ENCODE measurements at regions not wholly inside any gene's neighbourhood (a gene's known extent, or its start where the extent isn't known, plus 50 kb on each side); places are given as distances from the start of the nearest gene placed in this dataset.

GRCh38 chr2:208584378-208584985, 177.9 kb downstream of the PTH2R start:
- H3K4me3 Mint-ChIP-seq, result no peak overlapping the region
- H3K27ac ChIP-seq (ENCODE audit: low read depth in 1 of 2, low read length in 2 of 2), result no peak overlapping the region

GRCh38 chr2:208586516-208586915, 179.9 kb downstream of the PTH2R start:
- H3K9me3 Mint-ChIP-seq, result no peaks in the 10 kb centered on the region
- no peaks in the 10 kb centered on the region for H3K27me3 ChIP-seq (ENCODE audit: control insufficient read depth in 2 of 2, insufficient read depth in 2 of 2, low read length in 2 of 2)
- no peak overlapping the region for H3K4me3 ChIP-seq (replicated peaks in 1 of 3; ENCODE audit: low read depth in 2 of 3, low read length in 3 of 3)
- WGBS (ENCODE audit: insufficient coverage), result 80% methylated on average over 1 of the region's 2 CpGs
- no peaks in the 10 kb centered on the region for H3K36me3 Mint-ChIP-seq
- H4K20me1 ChIP-seq (ENCODE audit: insufficient read depth, low read length), result no peaks in the 10 kb centered on the region
- DNase-seq, result no peak
- H3K4me1 Mint-ChIP-seq, result no peaks in the 10 kb centered on the region
- intact Hi-C loops (cut with micrococcal nuclease), result no loop called here
- H3K9ac ChIP-seq (ENCODE audit: insufficient read depth, low read length, poor library complexity, severe bottlenecking), result no peak overlapping the region
- no peak overlapping the region for H3K27ac Mint-ChIP-seq
- no peaks in the 10 kb centered on the region for H3K79me2 ChIP-seq (ENCODE audit: insufficient read depth, low read length)
- TF ChIP-seq, protein P1, sequence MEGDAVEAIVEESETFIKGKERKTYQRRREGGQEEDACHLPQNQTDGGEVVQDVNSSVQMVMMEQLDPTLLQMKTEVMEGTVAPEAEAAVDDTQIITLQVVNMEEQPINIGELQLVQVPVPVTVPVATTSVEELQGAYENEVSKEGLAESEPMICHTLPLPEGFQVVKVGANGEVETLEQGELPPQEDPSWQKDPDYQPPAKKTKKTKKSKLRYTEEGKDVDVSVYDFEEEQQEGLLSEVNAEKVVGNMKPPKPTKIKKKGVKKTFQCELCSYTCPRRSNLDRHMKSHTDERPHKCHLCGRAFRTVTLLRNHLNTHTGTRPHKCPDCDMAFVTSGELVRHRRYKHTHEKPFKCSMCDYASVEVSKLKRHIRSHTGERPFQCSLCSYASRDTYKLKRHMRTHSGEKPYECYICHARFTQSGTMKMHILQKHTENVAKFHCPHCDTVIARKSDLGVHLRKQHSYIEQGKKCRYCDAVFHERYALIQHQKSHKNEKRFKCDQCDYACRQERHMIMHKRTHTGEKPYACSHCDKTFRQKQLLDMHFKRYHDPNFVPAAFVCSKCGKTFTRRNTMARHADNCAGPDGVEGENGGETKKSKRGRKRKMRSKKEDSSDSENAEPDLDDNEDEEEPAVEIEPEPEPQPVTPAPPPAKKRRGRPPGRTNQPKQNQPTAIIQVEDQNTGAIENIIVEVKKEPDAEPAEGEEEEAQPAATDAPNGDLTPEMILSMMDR (IDR thresholded peaks at IDR 0.05), result no peak
- no peak overlapping the region for H3K4me2 ChIP-seq (replicated peaks; ENCODE audit: extremely low read depth, low read length, poor library complexity, severe bottlenecking)
- H3K27ac ChIP-seq (ENCODE audit: low read depth in 1 of 2, low read length in 2 of 2), result no peak overlapping the region
- no peaks in the 10 kb centered on the region for H3K4me1 ChIP-seq (ENCODE audit: control insufficient read depth in 1 of 2, insufficient read depth in 2 of 2, low read length in 2 of 2)
- H3K9me3 ChIP-seq (replicated peaks in 1 of 2; ENCODE audit: control insufficient read depth in 1 of 2, insufficient read depth in 1 of 2, low read length in 2 of 2), result no peaks in the 10 kb centered on the region
- H3K27me3 Mint-ChIP-seq (ENCODE audit: low read depth in 3 of 3), result no peaks in the 10 kb centered on the region
- no peak overlapping the region for H2AFZ ChIP-seq (ENCODE audit: insufficient read depth, low read depth, low read length, poor library complexity, severe bottlenecking)
- H3K36me3 ChIP-seq (replicated peaks in 1 of 2; ENCODE audit: control insufficient read depth in 1 of 2, insufficient read depth in 2 of 2, low read length in 2 of 2), result no peaks in the 10 kb centered on the region
- no peak overlapping the region for H3K4me3 Mint-ChIP-seq

More at GRCh38 chr2:208584378-208584985, 177.9 kb downstream of the PTH2R start:
- H3K9me3 Mint-ChIP-seq, result no peaks in the 10 kb centered on the region
- H3K9me3 ChIP-seq (replicated peaks in 1 of 2; ENCODE audit: control insufficient read depth in 1 of 2, insufficient read depth in 1 of 2, low read length in 2 of 2), result no peaks in the 10 kb centered on the region
- no peak overlapping the region for H3K9ac ChIP-seq (ENCODE audit: insufficient read depth, low read length, poor library complexity, severe bottlenecking)
- H3K27me3 Mint-ChIP-seq (ENCODE audit: low read depth in 3 of 3), result no peaks in the 10 kb centered on the region
- H3K27ac Mint-ChIP-seq, result no peak overlapping the region
- 76% methylated on average over 3 of the region's 5 CpGs for WGBS (ENCODE audit: insufficient coverage)
- H3K4me3 ChIP-seq (replicated peaks in 1 of 3; ENCODE audit: low read depth in 2 of 3, low read length in 3 of 3), result no peak overlapping the region
- no peaks in the 10 kb centered on the region for H3K27me3 ChIP-seq (ENCODE audit: control insufficient read depth in 2 of 2, insufficient read depth in 2 of 2, low read length in 2 of 2)
- H3K36me3 Mint-ChIP-seq, result no peaks in the 10 kb centered on the region
- H4K20me1 ChIP-seq (ENCODE audit: insufficient read depth, low read length), result no peaks in the 10 kb centered on the region
- intact Hi-C loops (cut with micrococcal nuclease), result no loop called here
- no peak for DNase-seq
- H3K36me3 ChIP-seq (replicated peaks in 1 of 2; ENCODE audit: control insufficient read depth in 1 of 2, insufficient read depth in 2 of 2, low read length in 2 of 2), result no peaks in the 10 kb centered on the region
- no peaks in the 10 kb centered on the region for H3K4me1 Mint-ChIP-seq
- no peaks in the 10 kb centered on the region for H3K4me1 ChIP-seq (ENCODE audit: control insufficient read depth in 1 of 2, insufficient read depth in 2 of 2, low read length in 2 of 2)
- TF ChIP-seq, protein P1 (IDR thresholded peaks at IDR 0.05), result no peak
- no peak overlapping the region for H2AFZ ChIP-seq (ENCODE audit: insufficient read depth, low read depth, low read length, poor library complexity, severe bottlenecking)
- no peak overlapping the region for H3K4me2 ChIP-seq (replicated peaks; ENCODE audit: extremely low read depth, low read length, poor library complexity, severe bottlenecking)
- no peaks in the 10 kb centered on the region for H3K79me2 ChIP-seq (ENCODE audit: insufficient read depth, low read length)
